CD4-positive, alpha-beta T cell (primary cell): ENCODE measurements at regions not wholly inside any gene's neighbourhood (a gene's known extent, or its start where the extent isn't known, plus 50 kb on each side); places are given as distances from the start of the nearest gene placed in this dataset.

Experiments
- ATAC-seq: fragments of 200-7000 bp; cut with Tn5 transposase; one replicate; pipeline ENCODE4 v1.10.0; 2022; ENCODE audit warnings: mild to moderate bottlenecking; ENCODE audit not compliant: poor library complexity
- CTCF ChIA-PET: fragments of 350-600 bp; sonication (Branson Sonifier 250); formaldehyde crosslinking; loops from one replicate; lab custom pipeline; 2021; ENCODE audit warnings: antibody characterized with exemption, inconsistent platforms; lab: Charles Lee
- POLR2A ChIA-PET: fragments of 350-600 bp; sonication (Branson Sonifier 250); formaldehyde crosslinking; loops from one replicate; lab custom pipeline; 2021; ENCODE audit warnings: antibody characterized with exemption, inconsistent platforms; lab: Charles Lee
- DNase-seq, 14 experiments: peaks; one replicate each; pipeline ENCODE4 v3.0.0-alpha.2; 2013 to 2020; ENCODE audit warnings: mixed read lengths in 2 of 14
- H3K27ac ChIP-seq, 2 donors: one replicate each; pipeline versions ENCODE4 v1.5.1 to v1.7.0; 2013; ENCODE audit warnings: low read length in 2 of 2, low read depth in 1 of 2, mild to moderate bottlenecking in 1 of 2
- H3K27me3 ChIP-seq, 2 experiments: 1 replicate in 1 of 2; 2 replicates in 1 of 2; pipeline versions ENCODE4 v1.6.1 to v1.7.0; 2013; ENCODE audit warnings: low read length in 2 of 2, control low read depth in 1 of 2, mild to moderate bottlenecking in 1 of 2, moderate library complexity in 1 of 2; ENCODE audit not compliant: insufficient read depth in 2 of 2, control insufficient read depth in 1 of 2
- H3K36me3 ChIP-seq: one replicate; pipeline ENCODE4 v1.6.1; 2013; ENCODE audit warnings: low read length, control low read depth; ENCODE audit not compliant: insufficient read depth
- H3K4me1 ChIP-seq: one replicate; pipeline ENCODE4 v1.6.1; 2013; ENCODE audit warnings: low read length, control low read depth; ENCODE audit not compliant: insufficient read depth
- H3K4me3 ChIP-seq: one replicate; pipeline ENCODE4 v1.5.1; 2013; ENCODE audit warnings: mild to moderate bottlenecking, low read length, moderate library complexity
- H3K9me3 ChIP-seq, 2 experiments: 1 replicate in 1 of 2; 2 replicates in 1 of 2; pipeline versions ENCODE4 v1.6.1 to v1.7.0; 2013; ENCODE audit warnings: low read length in 2 of 2, mild to moderate bottlenecking in 2 of 2, control low read depth in 1 of 2, moderate library complexity in 1 of 2; ENCODE audit not compliant: control insufficient read depth in 1 of 2, insufficient read depth in 1 of 2
- H3K27ac Mint-ChIP-seq: one replicate; pipeline ENCODE4 v1.8.0; 2020; ENCODE audit warnings: mixed read lengths
- H3K27me3 Mint-ChIP-seq: one replicate; pipeline ENCODE4 v1.8.0; 2021; ENCODE audit warnings: mixed read lengths
- H3K36me3 Mint-ChIP-seq: one replicate; pipeline ENCODE4 v1.8.0; 2021; ENCODE audit warnings: low read depth, mixed read lengths
- H3K4me1 Mint-ChIP-seq: one replicate; pipeline ENCODE4 v1.8.0; 2021; ENCODE audit warnings: low read depth, mixed read lengths
- H3K4me3 Mint-ChIP-seq: one replicate; pipeline ENCODE4 v1.8.0; 2020; ENCODE audit warnings: mild to moderate bottlenecking, mixed read lengths
- H3K9me3 Mint-ChIP-seq: one replicate; pipeline ENCODE4 v1.8.0; 2020; ENCODE audit warnings: mixed read lengths
- CTCF ChIP-seq: fragments of 200-600 bp; IDR thresholded peaks from one replicate; pipeline ENCODE4 v1.8.0; 2022; ENCODE audit warnings: antibody characterized with exemption, mild to moderate bottlenecking
- intact Hi-C, 2 experiments: fragments of 100-400 bp; cut with DNase I in 1 of 2; cut with micrococcal nuclease in 1 of 2; formaldehyde crosslinking; loops; one replicate each; pipeline versions ENCODE4 v1.15.1 to v1.9.0; 2023 to 2025; cut with DNase I, micrococcal nuclease

GRCh38 chr5:61228229-61228628 is 66.0 kb upstream of the SMIM15 start:
- DNase-seq (no peak), ATAC-seq (no peak)
- CTCF ChIA-PET, result no interaction called here
- no peaks in the 10 kb centered on the region for H3K27me3 ChIP-seq
- no peak for TF ChIP-seq CTCF
- no peaks in the 10 kb centered on the region for H3K9me3 Mint-ChIP-seq
- no peak overlapping the region for H3K27ac Mint-ChIP-seq
- no peaks in the 10 kb centered on the region for H3K27me3 Mint-ChIP-seq
- no peak overlapping the region for H3K4me3 Mint-ChIP-seq
- H3K4me3 ChIP-seq, result no peak overlapping the region
- no peak overlapping the region for H3K27ac ChIP-seq
- no peaks in the 10 kb centered on the region for H3K36me3 ChIP-seq
- H3K36me3 Mint-ChIP-seq, result no peaks in the 10 kb centered on the region
- intact Hi-C loops, result no loop called here
- no peaks in the 10 kb centered on the region for H3K4me1 Mint-ChIP-seq
- POLR2A ChIA-PET, result no interaction called here
- no peaks in the 10 kb centered on the region for H3K4me1 ChIP-seq
- H3K9me3 ChIP-seq, result no peaks in the 10 kb centered on the region

GRCh38 chr5:61228691-61229280 is 66.5 kb upstream of the SMIM15 start:
- CTCF ChIA-PET, result no interaction called here

GRCh38 chr5:61229416-61229815 is 67.1 kb upstream of the SMIM15 start:
- TF ChIP-seq CTCF, result no peak
- Histone ChIP-seq H3K36me3 (no peaks in the 10 kb centered on the region), H3K9me3 (no peaks in the 10 kb centered on the region), H3K4me1 (no peaks in the 10 kb centered on the region), H3K27me3 (peaks cover 0 to under 1% of the 10 kb centered on the region in 2 experiments), H3K4me3 (no peak overlapping the region), H3K27ac (no peak overlapping the region)
- no peak overlapping the region for H3K27ac Mint-ChIP-seq
- ChIA-PET POLR2A (no interaction called here), CTCF (no interaction called here)
- no peak overlapping the region for H3K4me3 Mint-ChIP-seq
- ATAC-seq (no peak), DNase-seq (no peak)
- no peaks in the 10 kb centered on the region for H3K4me1 Mint-ChIP-seq
- H3K9me3 Mint-ChIP-seq, result no peaks in the 10 kb centered on the region
- intact Hi-C loops, result no loop called here
- no peaks in the 10 kb centered on the region for H3K27me3 Mint-ChIP-seq
- H3K36me3 Mint-ChIP-seq, result no peaks in the 10 kb centered on the region

More at GRCh38 chr5:61228691-61229280, 66.5 kb upstream of the SMIM15 start:
- DNase-seq (no peak), ATAC-seq (no peak)
- TF ChIP-seq CTCF, result no peak
- Mint-ChIP-seq H3K9me3 (no peaks in the 10 kb centered on the region), H3K36me3 (no peaks in the 10 kb centered on the region), H3K4me3 (no peak overlapping the region), H3K27ac (no peak overlapping the region), H3K4me1 (no peaks in the 10 kb centered on the region), H3K27me3 (no peaks in the 10 kb centered on the region)
- no peaks in the 10 kb centered on the region for H3K9me3 ChIP-seq
- no peaks in the 10 kb centered on the region for H3K27me3 ChIP-seq
- POLR2A ChIA-PET, result no interaction called here
- no peak overlapping the region for H3K4me3 ChIP-seq
- intact Hi-C loops, result no loop called here
- H3K27ac ChIP-seq, result no peak overlapping the region
- H3K36me3 ChIP-seq, result no peaks in the 10 kb centered on the region
- H3K4me1 ChIP-seq, result no peaks in the 10 kb centered on the region
